GM23248 (cell line): ENCODE measurements at regions not wholly inside any gene's neighbourhood (a gene's known extent, or its start where the extent isn't known, plus 50 kb on each side); places are given as distances from the start of the nearest gene placed in this dataset.

Experiments used
- DNase-seq: peaks from one replicate; pipeline ENCODE4 v3.0.0-alpha.2; 2015
- H2AFZ ChIP-seq: fragments of 200-600 bp; sonication (generic); 2 replicates; pipeline ENCODE4 v1.6.1; 2016; ENCODE audit warnings: antibody characterized with exemption
- H3F3A ChIP-seq: fragments of 200-600 bp; sonication (generic); 2 replicates; pipeline ENCODE4 v1.6.1; 2016; ENCODE audit warnings: mild to moderate bottlenecking, antibody characterized with exemption, mixed run types; ENCODE audit not compliant: insufficient read depth
- H3K27ac ChIP-seq: fragments of 200-600 bp; sonication (generic); 2 replicates; pipeline ENCODE4 v1.5.1; 2016; ENCODE audit warnings: mild to moderate bottlenecking
- H3K27me3 ChIP-seq: fragments of 200-600 bp; sonication (generic); replicated peaks from 2 replicates; pipeline ENCODE4 v1.6.1; 2016; ENCODE audit warnings: mild to moderate bottlenecking; ENCODE audit not compliant: insufficient read depth
- H3K36me3 ChIP-seq: fragments of 200-600 bp; sonication (generic); 2 replicates; pipeline ENCODE4 v1.6.1; 2016; ENCODE audit warnings: low read depth, mild to moderate bottlenecking
- H3K4me1 ChIP-seq: fragments of 200-600 bp; sonication (generic); 2 replicates; pipeline ENCODE4 v1.6.1; 2016; ENCODE audit warnings: mild to moderate bottlenecking; ENCODE audit not compliant: insufficient read depth
- H3K4me2 ChIP-seq: fragments of 200-600 bp; sonication (generic); one replicate; pipeline ENCODE4 v1.6.1; 2016; ENCODE audit warnings: mild to moderate bottlenecking; ENCODE audit not compliant: unreplicated experiment
- H3K4me3 ChIP-seq: fragments of 200-600 bp; sonication (generic); 2 replicates; pipeline ENCODE4 v1.5.1; 2016; ENCODE audit warnings: mild to moderate bottlenecking
- H3K79me2 ChIP-seq: fragments of 200-600 bp; sonication (generic); 2 replicates; pipeline ENCODE4 v1.6.1; 2016; ENCODE audit warnings: mild to moderate bottlenecking; ENCODE audit not compliant: insufficient read depth
- H3K9ac ChIP-seq: fragments of 200-600 bp; sonication (generic); 2 replicates; pipeline ENCODE4 v1.6.1; 2016; ENCODE audit warnings: mild to moderate bottlenecking
- H3K9me2 ChIP-seq: fragments of 200-600 bp; sonication (generic); 2 replicates; pipeline ENCODE4 v1.6.1; 2016; ENCODE audit warnings: mixed run types, mild to moderate bottlenecking, moderate library complexity; ENCODE audit not compliant: insufficient read depth
- H3K9me3 ChIP-seq: fragments of 200-600 bp; sonication (generic); one replicate; pipeline ENCODE4 v1.6.1; 2017; ENCODE audit warnings: low read depth
- H4K20me1 ChIP-seq: fragments of 200-600 bp; sonication (generic); 2 replicates; pipeline ENCODE4 v1.6.0; 2016; ENCODE audit not compliant: insufficient read depth
- EZH2 ChIP-seq: fragments of 200-600 bp; sonication (generic); IDR thresholded peaks from 2 replicates; pipeline ENCODE4 v1.6.1; 2018; ENCODE audit warnings: antibody characterized with exemption, mild to moderate bottlenecking; ENCODE audit not compliant: insufficient read depth, poor library complexity, severe bottlenecking
- EZH2phosphoT487 ChIP-seq: fragments of 200-600 bp; sonication (generic); IDR thresholded peaks from 2 replicates; pipeline ENCODE4 v1.6.1; 2018; ENCODE audit warnings: antibody characterized with exemption, moderate library complexity, mild to moderate bottlenecking, low read depth; ENCODE audit not compliant: insufficient read depth
- WGBS, 2 experiments: methylation state at CpG; one replicate each; pipeline ENCODE4 v1.1.6; 2015 to 2017; ENCODE audit warnings: low lambda C conversion rate in 2 of 2, low coverage in 1 of 2; ENCODE audit errors: missing lambda C conversion rate in 2 of 2; 5-methylcytosine and 5-hydroxymethylcytosine counted together
- in situ Hi-C: fragments of 300-500 bp; cut with MboI; formaldehyde crosslinking; loops from 2 replicates; pipeline ENCODE4 v1.15.0; 2020

DNA sequence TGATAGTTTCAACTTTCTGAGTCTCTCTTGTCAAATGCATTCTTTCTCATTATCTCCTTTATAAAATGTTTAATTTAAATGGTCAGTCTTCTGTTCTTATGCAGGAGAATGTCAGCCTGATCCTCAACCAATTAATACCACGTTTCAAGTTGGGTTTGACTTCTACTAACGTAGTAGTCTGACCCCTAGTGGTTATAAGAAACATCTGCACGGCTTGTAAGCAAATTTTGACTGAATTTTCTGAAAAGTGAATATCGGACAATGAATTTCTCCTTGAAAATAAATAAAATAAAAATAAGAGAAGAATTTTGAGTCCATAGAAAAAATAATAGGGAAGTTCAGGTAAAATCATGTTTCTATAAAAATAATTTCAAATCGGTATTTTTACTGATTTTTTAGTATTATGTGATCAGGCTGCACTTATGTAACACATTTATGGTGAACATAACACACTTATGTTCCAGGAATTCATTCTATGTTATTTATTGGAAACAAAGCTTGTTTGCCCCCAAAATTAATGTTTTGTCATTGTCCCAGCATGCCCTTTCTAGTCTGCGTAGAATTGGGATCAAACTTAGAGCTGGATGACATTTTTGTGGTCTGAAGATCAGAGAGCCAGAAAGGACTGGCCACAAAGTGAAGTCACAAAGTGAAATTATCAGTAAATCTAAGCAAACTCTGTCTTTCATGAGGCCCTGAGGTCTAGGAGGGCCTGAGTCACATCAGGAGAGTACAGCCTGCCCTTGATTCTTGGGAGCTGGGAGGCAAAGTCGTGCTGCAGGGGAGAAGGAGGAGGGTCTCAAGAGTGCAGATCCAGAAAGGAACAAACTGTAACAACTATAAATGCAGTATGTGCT is 101.2 kb upstream of the STXBP6 start:
- Histone ChIP-seq H2AFZ (0 out of 2 replicates have a peak overlapping the region, but pooled peaks have one; percentile 9), H3K9ac (0 out of 2 replicates have a peak overlapping the region, but pooled peaks have one; percentile 4), H3K27me3 (peaks cover 18% of the 10 kb centered on the region; the same call in 1 of the 2 replicates), H3K79me2 (no peaks in the 10 kb centered on the region), H3K9me2 (no peaks in the 10 kb centered on the region), H3K4me1 (0 out of 2 replicates have a peak, but pooled peaks cover 5% of the 10 kb centered on the region), H3K36me3 (no peaks in the 10 kb centered on the region), H3K4me3 (no peak overlapping the region), H4K20me1 (no peaks in the 10 kb centered on the region), H3K4me2 (peak overlapping the region; percentile 3), H3K27ac (no peak overlapping the region), H3K9me3 (no peaks in the 10 kb centered on the region), H3F3A (no peaks in the 10 kb centered on the region)
- whole genome bisulfite sequencing, 2 experiments, result 18 to 19% methylated on average over 7 of the region's 7 CpGs
- peak; percentile 84 for DNase-seq
- in situ Hi-C loops, result loop anchor here (10.0 kb wide), 1 partner anchor 346 kb away; no protein-coding TSS in a partner anchor
- no peak for TF ChIP-seq EZH2phosphoT487
- no peak for TF ChIP-seq EZH2

DNA sequence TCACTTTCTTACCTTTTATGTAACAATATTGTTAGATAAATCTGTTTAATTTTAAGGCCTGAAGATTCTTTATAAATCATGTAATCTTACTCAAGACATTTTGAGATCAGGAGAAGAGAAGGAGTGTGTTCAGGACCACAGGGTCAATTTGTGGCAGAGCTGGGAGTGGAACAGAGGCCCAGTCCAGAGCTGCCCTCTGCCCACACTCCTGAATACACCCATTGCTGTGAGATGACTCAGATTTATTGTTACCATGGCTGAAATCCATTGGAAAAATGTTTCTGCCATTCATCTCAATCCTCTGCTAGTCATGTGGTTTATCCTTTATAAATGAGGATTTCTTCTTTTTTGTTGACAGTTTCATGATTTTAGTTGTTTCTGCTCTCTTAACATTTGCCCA is 100.5 kb upstream of the STXBP6 start:
- Histone ChIP-seq H3K27me3 (peaks cover 14% of the 10 kb centered on the region; the same call in 1 of the 2 replicates), H3K27ac (no peak overlapping the region), H2AFZ (no peak overlapping the region), H3K9ac (no peak overlapping the region), H3K9me3 (no peaks in the 10 kb centered on the region), H3K4me3 (no peak overlapping the region), H3K36me3 (no peaks in the 10 kb centered on the region), H3F3A (no peaks in the 10 kb centered on the region), H3K4me2 (no peak overlapping the region), H3K9me2 (no peaks in the 10 kb centered on the region), H4K20me1 (no peaks in the 10 kb centered on the region), H3K79me2 (no peaks in the 10 kb centered on the region), H3K4me1 (0 out of 2 replicates have a peak, but pooled peaks cover 5% of the 10 kb centered on the region)
- in situ Hi-C loops, result loop anchor here (10.0 kb wide), 1 partner anchor 346 kb away; no protein-coding TSS in a partner anchor
- TF ChIP-seq EZH2phosphoT487 (no peak), EZH2 (no peak)
- DNase-seq, result peak; percentile 43

DNA sequence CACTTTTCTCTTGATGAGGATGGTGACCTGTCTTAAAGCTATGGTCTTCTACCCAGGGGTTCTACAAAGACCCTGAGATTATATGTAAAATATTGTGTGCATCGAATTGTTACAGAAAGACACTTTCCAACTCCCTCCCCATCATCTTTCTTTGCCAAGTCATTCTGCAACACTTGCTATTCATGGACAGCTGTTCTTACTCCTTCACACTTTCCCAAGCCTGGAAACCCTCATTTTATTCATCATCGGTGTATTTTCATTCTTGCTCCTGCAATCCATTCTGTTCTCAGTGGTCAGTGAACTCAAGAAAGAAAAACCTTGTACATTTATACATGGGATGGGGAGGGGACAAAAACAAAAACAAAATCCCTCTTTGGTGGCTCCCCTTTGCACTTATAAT is 90.5 kb upstream of the STXBP6 start:
- no peaks in the 10 kb centered on the region for H4K20me1 ChIP-seq
- no peak overlapping the region for H3K9ac ChIP-seq
- no peak overlapping the region for H2AFZ ChIP-seq
- no peak for DNase-seq
- TF ChIP-seq EZH2phosphoT487 (no peak), EZH2 (no peak)
- no peaks in the 10 kb centered on the region for H3K9me3 ChIP-seq
- H3K9me2 ChIP-seq, result no peaks in the 10 kb centered on the region
- H3K4me2 ChIP-seq, result no peak overlapping the region
- H3F3A ChIP-seq, result no peaks in the 10 kb centered on the region
- no peaks in the 10 kb centered on the region for H3K79me2 ChIP-seq
- in situ Hi-C loops, result no loop called here
- 0 to 9% methylated on average over 2 of the region's 2 CpGs for WGBS, 2 experiments
- peaks cover 1% of the 10 kb centered on the region; the same call in 1 of the 2 replicates for H3K27me3 ChIP-seq
- no peaks in the 10 kb centered on the region for H3K36me3 ChIP-seq
- H3K4me1 ChIP-seq, result no peaks in the 10 kb centered on the region
- H3K4me3 ChIP-seq, result no peak overlapping the region
- no peak overlapping the region for H3K27ac ChIP-seq

DNA sequence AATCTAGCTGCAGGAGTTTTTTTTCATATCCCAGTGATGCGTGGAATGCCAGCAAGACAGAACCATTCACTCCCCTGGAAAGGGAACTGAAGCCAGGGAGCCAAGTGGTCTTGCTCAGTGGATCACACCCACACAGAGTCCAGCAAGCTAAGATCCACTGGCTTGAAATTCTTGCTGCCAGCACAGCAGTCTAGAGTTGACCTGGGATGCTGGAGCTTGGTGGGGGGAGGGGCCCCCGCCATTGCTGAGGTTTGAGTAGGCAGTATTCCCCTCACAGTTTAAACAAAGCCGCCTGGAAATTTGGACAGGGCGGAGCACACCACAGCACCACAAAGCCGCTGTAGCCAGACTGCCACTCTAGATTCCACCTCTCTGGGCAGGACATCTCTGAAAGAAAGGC is 86.9 kb upstream of the STXBP6 start:
- WGBS, 2 experiments, result 54 to 75% methylated on average over 4 to 5 of the region's 5 CpGs
- no peak for DNase-seq
- in situ Hi-C loops, result loop anchor here (10.0 kb wide), 1 partner anchor 322 kb away; no protein-coding TSS in a partner anchor
- no peaks in the 10 kb centered on the region for H4K20me1 ChIP-seq
- no peak overlapping the region for H3K4me2 ChIP-seq
- H3K27ac ChIP-seq, result no peak overlapping the region
- no peaks in the 10 kb centered on the region for H3K36me3 ChIP-seq
- no peaks in the 10 kb centered on the region for H3K9me3 ChIP-seq
- no peaks in the 10 kb centered on the region for H3K4me1 ChIP-seq
- H3K9me2 ChIP-seq, result no peaks in the 10 kb centered on the region
- H3K27me3 ChIP-seq, result peaks cover 4% of the 10 kb centered on the region; the same call in 1 of the 2 replicates
- no peak overlapping the region for H2AFZ ChIP-seq
- TF ChIP-seq EZH2phosphoT487 (no peak), EZH2 (no peak)
- H3K79me2 ChIP-seq, result no peaks in the 10 kb centered on the region
- H3F3A ChIP-seq, result no peaks in the 10 kb centered on the region
- H3K9ac ChIP-seq, result no peak overlapping the region
- H3K4me3 ChIP-seq, result no peak overlapping the region
